ENCODE measurements at regions not wholly inside any gene's neighbourhood (a gene's known extent, or its start where the extent isn't known, plus 50 kb on each side); places are given as distances from the start of the nearest gene placed in this dataset.

DNA sequence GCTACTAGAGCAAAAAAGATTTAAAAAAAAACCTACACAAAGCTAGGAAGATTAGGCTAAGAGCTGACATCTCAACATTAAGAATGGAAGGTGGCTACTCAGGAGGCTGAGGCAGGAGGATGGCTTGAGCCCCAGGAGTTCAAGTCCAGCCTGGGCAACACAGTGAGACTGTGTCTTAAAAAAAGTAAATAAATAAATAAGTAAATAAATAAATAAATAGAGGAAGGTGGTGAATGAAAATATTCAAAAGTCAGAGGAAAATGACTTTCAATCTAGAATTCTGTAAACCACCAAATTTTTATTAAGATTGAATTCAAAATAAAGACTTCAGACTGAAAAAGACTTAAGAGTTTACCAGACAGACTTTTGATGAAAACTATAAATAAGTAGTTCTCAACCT is 50.9 kb upstream of the TMPRSS2 start:
- peaks cover 67% of the 10 kb centered on the region for H3K4me1 ChIP-seq (ENCODE audit: control insufficient read depth, insufficient read depth, low read length)
- no peaks in the 10 kb centered on the region for H3K27me3 ChIP-seq (ENCODE audit: control insufficient read depth, insufficient read depth, low read length)
- no peak overlapping the region for H3K4me3 ChIP-seq (ENCODE audit: low read length)
- no peak overlapping the region for H3K9ac ChIP-seq (ENCODE audit: low read length)
- no peaks in the 10 kb centered on the region for H3K9me3 ChIP-seq (ENCODE audit: control insufficient read depth, low read length)
- no peaks in the 10 kb centered on the region for H3K36me3 ChIP-seq (ENCODE audit: control insufficient read depth, insufficient read depth, low read length)

DNA sequence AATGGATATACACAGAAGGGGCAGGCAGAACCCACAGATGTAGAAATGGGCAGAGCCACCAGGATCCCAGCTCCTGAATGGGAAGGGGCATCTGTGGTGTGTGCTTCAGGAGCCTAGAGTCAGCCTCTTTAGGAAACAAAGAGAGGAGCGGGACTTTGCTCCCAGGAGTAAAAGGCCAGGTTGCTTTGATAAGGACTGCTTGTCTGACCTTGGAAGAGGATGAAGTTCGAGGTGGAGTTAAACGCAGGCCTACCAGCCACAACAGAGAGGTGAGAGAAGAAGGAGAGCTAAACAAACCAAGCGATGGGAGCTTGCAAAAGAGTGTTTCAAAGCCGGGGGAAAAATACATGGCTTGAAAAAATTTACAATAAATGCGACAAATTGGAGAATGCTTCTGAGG is 49.9 kb upstream of the TMPRSS2 start:
- H3K4me1 ChIP-seq (ENCODE audit: control insufficient read depth, insufficient read depth, low read length): peaks cover 61% of the 10 kb centered on the region
- H3K27me3 ChIP-seq (ENCODE audit: control insufficient read depth, insufficient read depth, low read length): no peaks in the 10 kb centered on the region
- no peak overlapping the region for H3K4me3 ChIP-seq (ENCODE audit: low read length)
- no peak overlapping the region for H3K9ac ChIP-seq (ENCODE audit: low read length)
- H3K9me3 ChIP-seq (ENCODE audit: control insufficient read depth, low read length): no peaks in the 10 kb centered on the region
- no peaks in the 10 kb centered on the region for H3K36me3 ChIP-seq (ENCODE audit: control insufficient read depth, insufficient read depth, low read length)

All from mucosa of stomach (tissue), 1 donor.